Left ventricle myocardium superior (tissue), 1 donor: ENCODE measurements at regions not wholly inside any gene's neighbourhood (a gene's known extent, or its start where the extent isn't known, plus 50 kb on each side); places are given as distances from the start of the nearest gene placed in this dataset.
A peak's percentile ranks its signal among the peaks of the same experiment; 100 is the strongest.
"Not testable (repeated sequence)": the region's sequence is repeated elsewhere in the genome, so short reads cannot be mapped to it uniquely, and the experiment has no call there.

Experiments used
- ATAC-seq: fragments of 200-7000 bp; cut with Tn5 transposase; one replicate; pipeline ENCODE4 v1.9.1; 2020; ENCODE audit warnings: mild to moderate bottlenecking, moderate library complexity
- DNase-seq: peaks from one replicate; pipeline ENCODE4 v3.0.0-alpha.2; 2020
- intact Hi-C: fragments of 100-400 bp; cut with micrococcal nuclease; formaldehyde crosslinking; loops from one replicate; pipeline ENCODE4 v1.11.0; 2022
- donor health status: DM: no; HTN: yes; CAD: no; lungs with severe emphysema.

GRCh38 chr9:102436599-102436998 is 558.5 kb upstream of the CYLC2 start:
- DNase-seq, ATAC-seq, intact Hi-C loops: not testable (repeated sequence)

- intact Hi-C loops: no loop called here
- DNase-seq (no peak), ATAC-seq (no peak)
Observed at GRCh38 chr9:102435427-102435826, 559.7 kb upstream of the CYLC2 start.

GRCh38 chr9:102434545-102434944 is 560.6 kb upstream of the CYLC2 start:
- intact Hi-C loops: no loop called here
- ATAC-seq (no peak), DNase-seq (no peak)

DNA sequence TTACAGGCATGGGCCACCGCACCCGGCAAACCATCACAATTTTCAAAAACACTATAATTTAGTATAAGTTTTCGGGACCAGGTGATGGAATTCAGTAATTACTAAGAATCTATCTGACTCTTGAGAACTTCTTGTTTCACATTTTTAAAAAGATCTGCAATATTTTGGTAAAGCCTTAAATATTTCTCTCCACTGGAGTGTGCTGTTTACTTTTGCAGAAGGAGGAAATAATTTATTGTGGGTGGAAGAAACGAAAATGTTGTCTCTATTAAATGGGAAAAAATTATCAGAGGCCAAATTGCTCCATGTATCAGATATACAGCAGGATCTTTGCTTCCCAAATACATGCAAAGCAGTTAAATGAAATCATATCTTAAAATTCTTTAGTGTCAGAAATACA is 566.8 kb upstream of the CYLC2 start:
- intact Hi-C loops: no loop called here
- no peak for DNase-seq
- ATAC-seq: no peak

DNA sequence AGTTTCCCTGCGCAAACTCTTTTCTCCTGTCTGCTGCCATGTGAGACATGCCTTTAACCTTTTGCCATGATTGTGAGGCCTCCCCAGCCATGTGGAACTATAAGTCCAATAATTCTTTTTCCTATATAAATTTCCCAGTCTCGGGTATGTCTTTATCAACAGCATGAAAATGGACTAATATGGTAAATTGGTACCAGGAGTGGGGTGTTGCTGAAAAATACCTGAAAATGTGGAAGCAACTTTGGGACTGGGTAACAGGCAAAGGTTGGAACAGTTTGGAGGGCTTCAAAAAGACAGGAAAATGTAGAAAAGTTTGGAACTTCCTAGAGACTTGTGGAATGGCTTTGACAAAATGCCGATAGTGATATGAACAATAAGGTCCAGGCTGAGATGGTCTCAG is 578.9 kb upstream of the CYLC2 start:
- intact Hi-C loops, DNase-seq, ATAC-seq: not testable (repeated sequence)

DNA sequence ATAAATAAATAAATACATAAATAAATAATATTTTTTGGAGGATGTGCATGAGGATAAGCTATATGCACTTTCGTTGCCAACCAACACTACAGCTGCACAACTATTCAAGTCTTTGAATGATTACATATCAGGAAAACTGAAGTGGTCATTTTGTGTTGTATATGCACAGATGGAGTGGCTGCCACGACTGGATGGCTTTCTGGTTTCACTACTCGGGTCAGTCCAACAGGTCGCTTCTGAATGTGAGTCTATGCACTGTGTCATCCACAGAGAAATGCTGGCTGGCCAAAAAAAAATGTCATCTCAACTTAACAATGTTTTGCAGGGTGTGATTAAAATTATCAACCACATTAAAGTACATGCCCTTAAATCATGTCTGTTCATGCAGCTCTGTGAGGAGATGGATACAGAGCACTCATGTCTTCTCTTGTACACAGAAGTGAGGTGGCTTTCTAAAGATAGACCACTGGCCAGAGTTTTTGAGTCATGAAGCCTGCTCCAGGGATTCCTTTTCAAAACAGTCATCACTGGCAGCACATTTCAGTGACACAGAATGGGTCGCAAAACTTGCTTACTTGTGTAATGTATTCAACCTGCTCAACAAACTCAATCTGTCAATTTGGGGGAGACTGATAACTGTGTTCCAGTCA is 589.8 kb upstream of the CYLC2 start:
- ATAC-seq (peak; percentile 97), DNase-seq (no peak)
- intact Hi-C loops: no loop called here

DNA sequence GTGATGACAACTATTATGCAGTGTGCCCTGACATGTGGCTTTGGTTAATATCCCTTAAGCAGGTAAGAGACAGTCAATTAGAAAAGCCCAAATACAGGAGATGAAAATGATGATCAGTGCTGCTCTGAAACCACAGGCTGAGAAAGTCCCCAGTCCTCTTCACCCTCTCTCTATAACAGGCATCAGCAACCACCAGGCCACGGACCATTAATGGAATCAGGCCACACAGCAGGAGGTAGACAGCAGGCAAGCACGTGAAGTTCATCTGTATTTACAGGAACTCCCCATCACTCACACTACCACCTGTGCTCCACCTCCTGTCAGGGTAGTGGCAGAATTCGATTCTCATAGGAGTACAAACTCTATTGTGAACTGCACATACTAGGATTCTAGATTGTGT is 591.6 kb upstream of the CYLC2 start:
- ATAC-seq (no peak), DNase-seq (no peak)
- intact Hi-C loops: no loop called here

GRCh38 chr9:102398205-102398604 is 596.9 kb upstream of the CYLC2 start:
- intact Hi-C loops: no loop called here
- DNase-seq: no peak
- ATAC-seq: no peak

- DNase-seq, intact Hi-C loops, ATAC-seq: not testable (repeated sequence)
Observed at GRCh38 chr9:102385620-102386019, 609.5 kb upstream of the CYLC2 start.

DNA sequence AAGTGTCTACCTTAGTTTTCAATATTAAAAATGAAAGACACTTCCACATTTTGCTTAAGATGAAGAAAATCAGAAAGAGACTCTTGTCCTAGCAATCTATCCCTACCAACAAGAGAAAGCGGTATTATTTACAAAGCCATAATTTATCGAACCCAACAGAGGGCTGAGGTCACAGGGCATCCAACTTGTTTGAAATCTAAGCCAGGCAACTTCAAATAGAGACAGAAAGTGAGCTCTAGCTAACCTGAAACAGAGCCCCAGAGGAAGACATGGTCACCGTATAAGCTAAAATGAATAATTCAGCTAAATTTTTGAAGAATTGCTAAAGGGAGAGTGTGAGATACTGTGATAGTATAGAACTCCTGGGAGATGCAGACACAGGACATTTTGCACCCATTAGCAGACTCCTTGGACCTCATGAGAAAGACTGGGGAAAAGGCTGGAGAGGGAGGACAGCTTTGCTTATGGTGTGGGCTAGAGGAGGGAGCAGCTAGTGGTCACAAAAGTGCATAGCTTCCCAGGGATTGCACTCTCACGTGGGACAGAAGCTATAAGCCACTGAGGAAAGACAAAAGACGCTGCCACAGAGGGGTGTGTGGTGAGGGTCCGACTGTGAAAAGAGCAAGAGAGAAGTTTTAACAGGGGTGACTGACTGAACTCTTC is 624.2 kb upstream of the GRIN3A start:
- DNase-seq (no peak), ATAC-seq (no peak)
- intact Hi-C loops: no loop called here

- ATAC-seq (no peak), DNase-seq (no peak)
- intact Hi-C loops: no loop called here
Observed at GRCh38 chr9:102360846-102361245, 622.4 kb upstream of the GRIN3A start.

- intact Hi-C loops: no loop called here
- DNase-seq (no peak), ATAC-seq (no peak)
Observed at GRCh38 chr9:102355982-102356381, 617.5 kb upstream of the GRIN3A start.

- DNase-seq (no peak), ATAC-seq (no peak)
- intact Hi-C loops: no loop called here
Observed at GRCh38 chr9:102354041-102354440, 615.6 kb upstream of the GRIN3A start.

- DNase-seq, ATAC-seq, intact Hi-C loops: not testable (repeated sequence)
Observed at GRCh38 chr9:102337471-102337870, 599.0 kb upstream of the GRIN3A start.

GRCh38 chr9:102309379-102309778 is 570.9 kb upstream of the GRIN3A start:
- DNase-seq (no peak), ATAC-seq (no peak)
- intact Hi-C loops: no loop called here

- DNase-seq (no peak), ATAC-seq (no peak)
- intact Hi-C loops: no loop called here
Observed at GRCh38 chr9:102295188-102295587, 556.7 kb upstream of the GRIN3A start.

- no peak for DNase-seq
- intact Hi-C loops: no loop called here
- ATAC-seq: no peak
Observed at GRCh38 chr9:102273952-102274351, 535.5 kb upstream of the GRIN3A start.

- ATAC-seq: no peak
- intact Hi-C loops: no loop called here
- no peak for DNase-seq
Observed at GRCh38 chr9:102253099-102253498, 514.7 kb upstream of the GRIN3A start.

GRCh38 chr9:102244916-102245315 is 506.5 kb upstream of the GRIN3A start:
- DNase-seq (no peak), ATAC-seq (no peak)
- intact Hi-C loops: no loop called here

- intact Hi-C loops: no loop called here
- ATAC-seq: no peak
- DNase-seq: no peak
Observed at GRCh38 chr9:102237520-102237919, 499.1 kb upstream of the GRIN3A start.

- intact Hi-C loops: no loop called here
- no peak for ATAC-seq
Observed at GRCh38 chr9:102237094-102237493, 498.6 kb upstream of the GRIN3A start.

More at GRCh38 chr9:102237094-102237493, 498.6 kb upstream of the GRIN3A start:
- no peak for DNase-seq
